ENCODE measurements at regions not wholly inside any gene's neighbourhood (a gene's known extent, or its start where the extent isn't known, plus 50 kb on each side); places are given as distances from the start of the nearest gene placed in this dataset.

DNA sequence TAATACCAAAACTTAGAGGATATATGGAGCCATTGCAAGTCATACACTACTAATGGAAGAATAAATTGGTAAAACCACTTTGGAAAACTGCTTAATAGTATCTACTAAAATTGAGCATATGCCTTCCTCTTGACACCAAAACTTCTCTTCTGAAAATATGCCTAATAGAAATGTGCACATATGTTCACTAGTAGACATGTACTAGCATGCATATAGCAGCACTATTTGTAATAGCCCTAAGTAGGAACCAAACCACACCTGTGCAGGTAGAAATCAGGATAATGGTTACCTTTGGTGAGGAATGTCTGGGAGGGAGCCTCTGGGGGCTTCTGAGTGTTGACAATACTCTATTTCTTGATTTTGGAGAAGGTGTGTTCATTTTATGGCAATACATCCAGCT is 424.8 kb upstream of the BTBD3 start:
- no peak for ATAC-seq
- no peaks in the 10 kb centered on the region; the same call in 2 of the 3 replicates for H3K9me3 Mint-ChIP-seq
- H3K27ac ChIP-seq (ENCODE audit: low read depth), result no peak overlapping the region
- no peak overlapping the region for H3K4me3 ChIP-seq
- no peaks in the 10 kb centered on the region for H3F3A ChIP-seq (replicated peaks; ENCODE audit: low read depth)
- H3K4me2 ChIP-seq, result no peak overlapping the region
- H3K27ac Mint-ChIP-seq, result no peak overlapping the region
- no peak for DNase-seq (ENCODE audit: low spot score)
- peaks cover 19% of the 10 kb centered on the region for H3K4me1 Mint-ChIP-seq
- no peaks in the 10 kb centered on the region for H3K36me3 ChIP-seq (ENCODE audit: insufficient read depth)
- H2AFZ ChIP-seq, result no peak overlapping the region
- H3K79me2 ChIP-seq (replicated peaks; ENCODE audit: insufficient read depth), result no peaks in the 10 kb centered on the region
- H4K20me1 ChIP-seq (replicated peaks; ENCODE audit: insufficient read depth), result no peaks in the 10 kb centered on the region
- TF ChIP-seq, protein P1, sequence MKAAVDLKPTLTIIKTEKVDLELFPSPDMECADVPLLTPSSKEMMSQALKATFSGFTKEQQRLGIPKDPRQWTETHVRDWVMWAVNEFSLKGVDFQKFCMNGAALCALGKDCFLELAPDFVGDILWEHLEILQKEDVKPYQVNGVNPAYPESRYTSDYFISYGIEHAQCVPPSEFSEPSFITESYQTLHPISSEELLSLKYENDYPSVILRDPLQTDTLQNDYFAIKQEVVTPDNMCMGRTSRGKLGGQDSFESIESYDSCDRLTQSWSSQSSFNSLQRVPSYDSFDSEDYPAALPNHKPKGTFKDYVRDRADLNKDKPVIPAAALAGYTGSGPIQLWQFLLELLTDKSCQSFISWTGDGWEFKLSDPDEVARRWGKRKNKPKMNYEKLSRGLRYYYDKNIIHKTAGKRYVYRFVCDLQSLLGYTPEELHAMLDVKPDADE (IDR thresholded peaks at IDR 0.05), result no peak
- no peak for TF ChIP-seq POLR2AphosphoS5 (IDR thresholded peaks at IDR 0.05; ENCODE audit: low read depth)
- TF ChIP-seq ZNF331 (CRISPR knock-in tag; IDR thresholded peaks at IDR 0.05; ENCODE audit: low read depth), result no peak
- TF ChIP-seq EZH2phosphoT487 (IDR thresholded peaks at IDR 0.05; ENCODE audit: unreplicated experiment), result no peak
- TF ChIP-seq, protein P2, sequence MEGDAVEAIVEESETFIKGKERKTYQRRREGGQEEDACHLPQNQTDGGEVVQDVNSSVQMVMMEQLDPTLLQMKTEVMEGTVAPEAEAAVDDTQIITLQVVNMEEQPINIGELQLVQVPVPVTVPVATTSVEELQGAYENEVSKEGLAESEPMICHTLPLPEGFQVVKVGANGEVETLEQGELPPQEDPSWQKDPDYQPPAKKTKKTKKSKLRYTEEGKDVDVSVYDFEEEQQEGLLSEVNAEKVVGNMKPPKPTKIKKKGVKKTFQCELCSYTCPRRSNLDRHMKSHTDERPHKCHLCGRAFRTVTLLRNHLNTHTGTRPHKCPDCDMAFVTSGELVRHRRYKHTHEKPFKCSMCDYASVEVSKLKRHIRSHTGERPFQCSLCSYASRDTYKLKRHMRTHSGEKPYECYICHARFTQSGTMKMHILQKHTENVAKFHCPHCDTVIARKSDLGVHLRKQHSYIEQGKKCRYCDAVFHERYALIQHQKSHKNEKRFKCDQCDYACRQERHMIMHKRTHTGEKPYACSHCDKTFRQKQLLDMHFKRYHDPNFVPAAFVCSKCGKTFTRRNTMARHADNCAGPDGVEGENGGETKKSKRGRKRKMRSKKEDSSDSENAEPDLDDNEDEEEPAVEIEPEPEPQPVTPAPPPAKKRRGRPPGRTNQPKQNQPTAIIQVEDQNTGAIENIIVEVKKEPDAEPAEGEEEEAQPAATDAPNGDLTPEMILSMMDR (conservative IDR thresholded peaks at IDR 0.05; ENCODE audit: low read depth in 2 of 2), result no peak
- no peak for TF ChIP-seq CREB1 (CRISPR knock-in tag; IDR thresholded peaks at IDR 0.05; ENCODE audit: low read depth)
- TF ChIP-seq, protein P3, sequence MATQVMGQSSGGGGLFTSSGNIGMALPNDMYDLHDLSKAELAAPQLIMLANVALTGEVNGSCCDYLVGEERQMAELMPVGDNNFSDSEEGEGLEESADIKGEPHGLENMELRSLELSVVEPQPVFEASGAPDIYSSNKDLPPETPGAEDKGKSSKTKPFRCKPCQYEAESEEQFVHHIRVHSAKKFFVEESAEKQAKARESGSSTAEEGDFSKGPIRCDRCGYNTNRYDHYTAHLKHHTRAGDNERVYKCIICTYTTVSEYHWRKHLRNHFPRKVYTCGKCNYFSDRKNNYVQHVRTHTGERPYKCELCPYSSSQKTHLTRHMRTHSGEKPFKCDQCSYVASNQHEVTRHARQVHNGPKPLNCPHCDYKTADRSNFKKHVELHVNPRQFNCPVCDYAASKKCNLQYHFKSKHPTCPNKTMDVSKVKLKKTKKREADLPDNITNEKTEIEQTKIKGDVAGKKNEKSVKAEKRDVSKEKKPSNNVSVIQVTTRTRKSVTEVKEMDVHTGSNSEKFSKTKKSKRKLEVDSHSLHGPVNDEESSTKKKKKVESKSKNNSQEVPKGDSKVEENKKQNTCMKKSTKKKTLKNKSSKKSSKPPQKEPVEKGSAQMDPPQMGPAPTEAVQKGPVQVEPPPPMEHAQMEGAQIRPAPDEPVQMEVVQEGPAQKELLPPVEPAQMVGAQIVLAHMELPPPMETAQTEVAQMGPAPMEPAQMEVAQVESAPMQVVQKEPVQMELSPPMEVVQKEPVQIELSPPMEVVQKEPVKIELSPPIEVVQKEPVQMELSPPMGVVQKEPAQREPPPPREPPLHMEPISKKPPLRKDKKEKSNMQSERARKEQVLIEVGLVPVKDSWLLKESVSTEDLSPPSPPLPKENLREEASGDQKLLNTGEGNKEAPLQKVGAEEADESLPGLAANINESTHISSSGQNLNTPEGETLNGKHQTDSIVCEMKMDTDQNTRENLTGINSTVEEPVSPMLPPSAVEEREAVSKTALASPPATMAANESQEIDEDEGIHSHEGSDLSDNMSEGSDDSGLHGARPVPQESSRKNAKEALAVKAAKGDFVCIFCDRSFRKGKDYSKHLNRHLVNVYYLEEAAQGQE (IDR thresholded peaks at IDR 0.05; ENCODE audit: unreplicated experiment), result no peak
- no peak for TF ChIP-seq EZH2 (IDR thresholded peaks at IDR 0.05; ENCODE audit: low read depth, unreplicated experiment)
- TF ChIP-seq JUNB (IDR thresholded peaks at IDR 0.05; ENCODE audit: unreplicated experiment), result no peak
- no peak for TF ChIP-seq NANOG (IDR thresholded peaks at IDR 0.05; ENCODE audit: borderline replicate concordance)
- TF ChIP-seq STAT1 (IDR thresholded peaks at IDR 0.05; ENCODE audit: unreplicated experiment), result no peak
- TF ChIP-seq, protein P4, sequence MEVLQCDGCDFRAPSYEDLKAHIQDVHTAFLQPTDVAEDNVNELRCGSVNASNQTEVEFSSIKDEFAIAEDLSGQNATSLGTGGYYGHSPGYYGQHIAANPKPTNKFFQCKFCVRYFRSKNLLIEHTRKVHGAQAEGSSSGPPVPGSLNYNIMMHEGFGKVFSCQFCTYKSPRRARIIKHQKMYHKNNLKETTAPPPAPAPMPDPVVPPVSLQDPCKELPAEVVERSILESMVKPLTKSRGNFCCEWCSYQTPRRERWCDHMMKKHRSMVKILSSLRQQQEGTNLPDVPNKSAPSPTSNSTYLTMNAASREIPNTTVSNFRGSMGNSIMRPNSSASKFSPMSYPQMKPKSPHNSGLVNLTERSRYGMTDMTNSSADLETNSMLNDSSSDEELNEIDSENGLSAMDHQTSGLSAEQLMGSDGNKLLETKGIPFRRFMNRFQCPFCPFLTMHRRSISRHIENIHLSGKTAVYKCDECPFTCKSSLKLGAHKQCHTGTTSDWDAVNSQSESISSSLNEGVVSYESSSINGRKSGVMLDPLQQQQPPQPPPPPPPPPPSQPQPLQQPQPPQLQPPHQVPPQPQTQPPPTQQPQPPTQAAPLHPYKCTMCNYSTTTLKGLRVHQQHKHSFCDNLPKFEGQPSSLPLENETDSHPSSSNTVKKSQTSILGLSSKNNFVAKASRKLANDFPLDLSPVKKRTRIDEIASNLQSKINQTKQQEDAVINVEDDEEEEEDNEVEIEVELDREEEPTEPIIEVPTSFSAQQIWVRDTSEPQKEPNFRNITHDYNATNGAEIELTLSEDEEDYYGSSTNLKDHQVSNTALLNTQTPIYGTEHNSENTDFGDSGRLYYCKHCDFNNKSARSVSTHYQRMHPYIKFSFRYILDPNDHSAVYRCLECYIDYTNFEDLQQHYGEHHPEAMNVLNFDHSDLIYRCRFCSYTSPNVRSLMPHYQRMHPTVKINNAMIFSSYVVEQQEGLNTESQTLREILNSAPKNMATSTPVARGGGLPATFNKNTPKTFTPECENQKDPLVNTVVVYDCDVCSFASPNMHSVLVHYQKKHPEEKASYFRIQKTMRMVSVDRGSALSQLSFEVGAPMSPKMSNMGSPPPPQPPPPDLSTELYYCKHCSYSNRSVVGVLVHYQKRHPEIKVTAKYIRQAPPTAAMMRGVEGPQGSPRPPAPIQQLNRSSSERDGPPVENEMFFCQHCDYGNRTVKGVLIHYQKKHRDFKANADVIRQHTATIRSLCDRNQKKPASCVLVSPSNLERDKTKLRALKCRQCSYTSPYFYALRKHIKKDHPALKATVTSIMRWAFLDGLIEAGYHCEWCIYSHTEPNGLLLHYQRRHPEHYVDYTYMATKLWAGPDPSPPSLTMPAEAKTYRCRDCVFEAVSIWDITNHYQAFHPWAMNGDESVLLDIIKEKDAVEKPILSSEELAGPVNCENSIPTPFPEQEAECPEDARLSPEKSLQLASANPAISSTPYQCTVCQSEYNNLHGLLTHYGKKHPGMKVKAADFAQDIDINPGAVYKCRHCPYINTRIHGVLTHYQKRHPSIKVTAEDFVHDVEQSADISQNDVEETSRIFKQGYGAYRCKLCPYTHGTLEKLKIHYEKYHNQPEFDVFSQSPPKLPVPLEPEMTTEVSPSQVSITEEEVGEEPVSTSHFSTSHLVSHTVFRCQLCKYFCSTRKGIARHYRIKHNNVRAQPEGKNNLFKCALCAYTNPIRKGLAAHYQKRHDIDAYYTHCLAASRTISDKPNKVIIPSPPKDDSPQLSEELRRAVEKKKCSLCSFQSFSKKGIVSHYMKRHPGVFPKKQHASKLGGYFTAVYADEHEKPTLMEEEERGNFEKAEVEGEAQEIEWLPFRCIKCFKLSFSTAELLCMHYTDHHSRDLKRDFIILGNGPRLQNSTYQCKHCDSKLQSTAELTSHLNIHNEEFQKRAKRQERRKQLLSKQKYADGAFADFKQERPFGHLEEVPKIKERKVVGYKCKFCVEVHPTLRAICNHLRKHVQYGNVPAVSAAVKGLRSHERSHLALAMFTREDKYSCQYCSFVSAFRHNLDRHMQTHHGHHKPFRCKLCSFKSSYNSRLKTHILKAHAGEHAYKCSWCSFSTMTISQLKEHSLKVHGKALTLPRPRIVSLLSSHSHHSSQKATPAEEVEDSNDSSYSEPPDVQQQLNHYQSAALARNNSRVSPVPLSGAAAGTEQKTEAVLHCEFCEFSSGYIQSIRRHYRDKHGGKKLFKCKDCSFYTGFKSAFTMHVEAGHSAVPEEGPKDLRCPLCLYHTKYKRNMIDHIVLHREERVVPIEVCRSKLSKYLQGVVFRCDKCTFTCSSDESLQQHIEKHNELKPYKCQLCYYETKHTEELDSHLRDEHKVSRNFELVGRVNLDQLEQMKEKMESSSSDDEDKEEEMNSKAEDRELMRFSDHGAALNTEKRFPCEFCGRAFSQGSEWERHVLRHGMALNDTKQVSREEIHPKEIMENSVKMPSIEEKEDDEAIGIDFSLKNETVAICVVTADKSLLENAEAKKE (CRISPR knock-in tag; IDR thresholded peaks at IDR 0.05), result no peak
- TF ChIP-seq ZNF114 (CRISPR knock-in tag; IDR thresholded peaks at IDR 0.05), result no peak
- H3K27me3 ChIP-seq (ENCODE audit: insufficient read depth), result no peaks in the 10 kb centered on the region
- peaks cover 13% of the 10 kb centered on the region for H3K36me3 Mint-ChIP-seq (ENCODE audit: low read depth)
- H3K27me3 Mint-ChIP-seq (ENCODE audit: insufficient read depth, low read depth, poor library complexity), result peaks cover 2% of the 10 kb centered on the region
- H3K4me3 Mint-ChIP-seq, result no peak overlapping the region
- H3K4me1 ChIP-seq (ENCODE audit: insufficient read depth), result peaks cover 32% of the 10 kb centered on the region
- 0 out of 2 replicates have a peak, but pooled peaks cover 3% of the 10 kb centered on the region for H3K9me2 ChIP-seq (ENCODE audit: insufficient read depth)

Data from GM23338 (cell line).